GM12864 (cell line): ENCODE measurements at regions not wholly inside any gene's neighbourhood (a gene's known extent, or its start where the extent isn't known, plus 50 kb on each side); places are given as distances from the start of the nearest gene placed in this dataset.
"Not testable (repeated sequence)": the region's sequence is repeated elsewhere in the genome, so short reads cannot be mapped to it uniquely, and the experiment has no call there.

Experiments used
- DNase-seq: peaks from one replicate; pipeline ENCODE4 v3.0.0-alpha.2; 2011; ENCODE audit warnings: low read depth
- H3K4me3 ChIP-seq: 2 replicates; pipeline ENCODE4 v1.5.1; 2011; ENCODE audit warnings: mild to moderate bottlenecking, low read depth, low read length, control low read depth
- TF ChIP-seq, protein P1 (sequence below): IDR thresholded peaks from 2 replicates; pipeline ENCODE4 v1.5.1; 2011; ENCODE audit warnings: low read depth, mild to moderate bottlenecking, moderate library complexity, low read length, control low read depth, inconsistent platforms; ENCODE audit errors: missing control alignments

GRCh38 chr10:47647523-47648101 is 115.8 kb downstream of the SYT15B start:
- DNase-seq, H3K4me3 ChIP-seq: not testable (repeated sequence)

- H3K4me3 ChIP-seq, DNase-seq: not testable (repeated sequence)
- TF ChIP-seq, protein P1, sequence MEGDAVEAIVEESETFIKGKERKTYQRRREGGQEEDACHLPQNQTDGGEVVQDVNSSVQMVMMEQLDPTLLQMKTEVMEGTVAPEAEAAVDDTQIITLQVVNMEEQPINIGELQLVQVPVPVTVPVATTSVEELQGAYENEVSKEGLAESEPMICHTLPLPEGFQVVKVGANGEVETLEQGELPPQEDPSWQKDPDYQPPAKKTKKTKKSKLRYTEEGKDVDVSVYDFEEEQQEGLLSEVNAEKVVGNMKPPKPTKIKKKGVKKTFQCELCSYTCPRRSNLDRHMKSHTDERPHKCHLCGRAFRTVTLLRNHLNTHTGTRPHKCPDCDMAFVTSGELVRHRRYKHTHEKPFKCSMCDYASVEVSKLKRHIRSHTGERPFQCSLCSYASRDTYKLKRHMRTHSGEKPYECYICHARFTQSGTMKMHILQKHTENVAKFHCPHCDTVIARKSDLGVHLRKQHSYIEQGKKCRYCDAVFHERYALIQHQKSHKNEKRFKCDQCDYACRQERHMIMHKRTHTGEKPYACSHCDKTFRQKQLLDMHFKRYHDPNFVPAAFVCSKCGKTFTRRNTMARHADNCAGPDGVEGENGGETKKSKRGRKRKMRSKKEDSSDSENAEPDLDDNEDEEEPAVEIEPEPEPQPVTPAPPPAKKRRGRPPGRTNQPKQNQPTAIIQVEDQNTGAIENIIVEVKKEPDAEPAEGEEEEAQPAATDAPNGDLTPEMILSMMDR = peak; percentile 9
Observed at GRCh38 chr10:47646686-47647273, 116.6 kb downstream of the SYT15B start.

- not testable (repeated sequence) for DNase-seq, H3K4me3 ChIP-seq
Observed at GRCh38 chr10:47626975-47627374, 103.5 kb upstream of the AGAP9 start.

GRCh38 chr10:47622719-47623118 is 99.3 kb upstream of the AGAP9 start:
- not testable (repeated sequence) for DNase-seq, H3K4me3 ChIP-seq

DNA sequence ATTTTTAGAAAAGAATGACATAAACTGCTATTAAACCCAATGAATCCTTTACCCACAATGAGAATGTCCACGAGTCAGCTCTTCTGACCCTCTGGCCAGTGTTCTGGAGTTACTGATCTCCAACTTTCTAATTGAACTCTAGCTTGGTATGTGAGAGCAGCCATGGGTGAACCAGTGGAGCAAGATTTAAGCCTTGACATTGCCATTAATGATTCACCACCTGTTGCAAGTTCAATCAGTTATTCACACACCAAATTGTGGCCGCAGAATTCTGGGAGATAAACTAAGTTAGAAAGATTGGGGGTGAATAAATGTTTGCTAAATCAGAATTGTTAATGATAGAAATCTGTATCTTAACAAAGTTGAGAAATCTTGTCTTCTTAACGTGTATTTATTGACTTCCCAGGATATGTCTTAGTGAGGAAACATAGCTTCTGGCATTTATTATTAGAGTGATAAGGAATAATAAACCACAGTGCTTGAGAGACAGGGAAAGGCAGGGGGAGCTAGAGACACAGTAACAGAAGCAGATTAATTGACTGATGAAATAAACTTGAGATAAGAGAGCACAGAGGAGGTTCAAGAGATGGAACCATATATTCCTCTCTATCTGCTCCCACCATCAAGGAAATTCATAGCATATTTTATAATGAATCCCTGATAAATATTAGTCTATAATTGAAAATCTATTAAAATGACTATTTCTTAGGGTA is 96.0 kb upstream of the AGAP9 start:
- H3K4me3 ChIP-seq, DNase-seq: not testable (repeated sequence)

- not testable (repeated sequence) for H3K4me3 ChIP-seq, DNase-seq
Observed at GRCh38 chr10:47609311-47609710, 85.9 kb upstream of the AGAP9 start.

DNA sequence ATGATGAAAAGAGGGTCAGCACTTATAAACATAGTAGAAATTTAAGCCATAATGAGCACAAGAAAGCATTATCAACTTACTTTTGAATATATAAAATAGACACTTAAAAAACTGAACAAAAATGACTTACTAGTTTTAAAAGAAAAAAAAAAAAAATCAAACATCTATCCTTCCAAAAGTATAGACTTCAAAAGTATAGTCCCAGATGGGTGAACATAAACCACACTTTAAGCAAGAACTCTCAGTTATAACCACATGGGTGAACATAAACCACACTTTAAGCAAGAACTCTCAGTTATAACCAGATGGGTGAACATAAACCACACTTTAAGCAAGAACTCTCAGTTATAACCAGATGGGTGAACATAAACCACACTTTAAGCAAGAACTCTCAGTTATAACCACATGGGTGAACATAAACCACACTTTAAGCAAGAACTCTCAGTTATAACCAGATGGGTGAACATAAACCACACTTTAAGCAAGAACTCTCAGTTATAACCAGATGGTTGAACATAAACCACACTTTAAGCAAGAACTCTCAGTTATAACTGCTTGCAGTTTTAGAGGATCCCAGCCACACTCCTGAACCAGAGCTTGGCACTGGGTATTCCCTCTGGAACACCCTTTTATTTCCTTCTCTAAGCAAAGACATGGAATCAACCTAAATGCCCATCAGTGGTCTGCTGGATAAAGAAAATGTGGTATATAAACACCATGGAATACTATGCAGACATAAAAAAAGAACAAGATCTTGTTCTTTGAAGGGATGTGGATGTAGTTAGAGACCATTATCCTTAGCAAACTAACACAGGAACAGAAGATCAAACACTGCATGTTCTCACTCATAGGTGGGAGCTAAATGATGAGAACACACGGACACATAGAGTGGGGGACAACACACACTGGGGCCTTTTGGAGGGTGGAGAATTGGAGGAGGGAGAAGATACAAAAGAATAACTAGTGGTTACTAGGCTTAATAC is 82.6 kb upstream of the AGAP9 start:
- H3K4me3 ChIP-seq, DNase-seq: not testable (repeated sequence)

GRCh38 chr10:47600604-47601003 is 77.2 kb upstream of the AGAP9 start:
- DNase-seq, H3K4me3 ChIP-seq: not testable (repeated sequence)

- DNase-seq, H3K4me3 ChIP-seq: not testable (repeated sequence)
Observed at GRCh38 chr10:47600127-47600526, 76.7 kb upstream of the AGAP9 start.

GRCh38 chr10:47599657-47600056 is 76.2 kb upstream of the AGAP9 start:
- not testable (repeated sequence) for DNase-seq, H3K4me3 ChIP-seq

DNA sequence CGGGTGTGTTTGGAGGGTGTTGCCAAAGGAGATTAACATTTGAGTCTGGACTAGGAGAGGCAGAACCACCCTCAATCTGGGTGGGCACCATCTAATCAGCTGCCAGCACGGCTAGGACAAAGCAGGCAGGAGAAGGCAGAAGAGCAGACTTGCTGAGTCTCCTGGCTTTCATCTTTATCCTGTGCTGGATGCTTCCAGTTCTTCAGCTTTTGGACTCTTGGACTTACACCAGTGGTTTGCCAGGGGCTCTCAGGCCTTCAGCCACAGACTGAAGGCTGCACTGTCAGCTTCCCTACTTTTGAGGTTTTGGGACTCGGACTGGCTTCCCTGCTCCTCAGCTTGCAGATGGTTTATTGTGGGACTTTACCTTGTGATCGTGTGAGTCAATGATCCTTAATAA is 70.4 kb upstream of the AGAP9 start:
- DNase-seq, H3K4me3 ChIP-seq: not testable (repeated sequence)

DNA sequence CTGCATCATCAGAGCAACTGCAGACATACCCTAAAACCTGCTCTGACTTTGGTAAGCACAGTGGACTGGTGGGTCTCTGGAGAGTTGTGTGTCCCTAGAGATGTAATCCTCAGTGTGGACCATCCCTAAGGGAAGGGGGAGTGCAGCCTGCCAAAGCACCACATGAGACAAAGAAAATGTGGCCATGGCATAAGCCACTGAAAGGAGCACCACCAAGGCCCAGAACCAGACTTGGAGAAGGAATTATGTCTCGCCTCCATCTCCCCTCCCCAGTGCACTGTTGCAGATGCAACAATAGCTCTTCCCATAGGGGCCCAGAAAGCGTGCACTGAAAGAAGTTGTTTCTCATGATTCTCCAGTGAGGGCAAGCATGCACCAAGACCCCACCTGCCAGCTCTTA is 69.7 kb upstream of the AGAP9 start:
- DNase-seq, H3K4me3 ChIP-seq: not testable (repeated sequence)

- not testable (repeated sequence) for H3K4me3 ChIP-seq, DNase-seq
Observed at GRCh38 chr10:47590956-47591355, 67.5 kb upstream of the AGAP9 start.

DNA sequence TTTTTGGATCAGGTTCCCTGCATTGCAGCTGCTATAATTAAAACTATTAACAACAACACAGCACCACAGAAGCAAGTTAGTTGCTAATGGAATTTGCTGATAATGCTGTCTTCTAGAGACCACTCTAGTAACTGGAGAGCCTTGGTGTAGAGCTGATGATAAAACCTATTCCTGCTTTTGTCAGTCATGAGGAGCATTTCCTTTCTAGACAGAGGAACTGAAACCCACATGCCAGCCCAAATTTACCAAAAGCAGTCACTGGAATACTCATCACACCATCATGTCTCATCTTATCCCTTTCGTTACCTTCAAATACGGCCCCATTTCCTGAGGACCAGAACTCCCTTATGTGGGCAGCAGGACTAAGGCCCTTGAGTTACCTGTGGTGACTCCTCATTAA is 67.1 kb upstream of the AGAP9 start:
- not testable (repeated sequence) for DNase-seq, H3K4me3 ChIP-seq

GRCh38 chr10:47582051-47582450 is 58.6 kb upstream of the AGAP9 start:
- not testable (repeated sequence) for DNase-seq, H3K4me3 ChIP-seq

GRCh38 chr10:47580063-47580462 is 56.6 kb upstream of the AGAP9 start:
- DNase-seq = not testable (repeated sequence)

DNA sequence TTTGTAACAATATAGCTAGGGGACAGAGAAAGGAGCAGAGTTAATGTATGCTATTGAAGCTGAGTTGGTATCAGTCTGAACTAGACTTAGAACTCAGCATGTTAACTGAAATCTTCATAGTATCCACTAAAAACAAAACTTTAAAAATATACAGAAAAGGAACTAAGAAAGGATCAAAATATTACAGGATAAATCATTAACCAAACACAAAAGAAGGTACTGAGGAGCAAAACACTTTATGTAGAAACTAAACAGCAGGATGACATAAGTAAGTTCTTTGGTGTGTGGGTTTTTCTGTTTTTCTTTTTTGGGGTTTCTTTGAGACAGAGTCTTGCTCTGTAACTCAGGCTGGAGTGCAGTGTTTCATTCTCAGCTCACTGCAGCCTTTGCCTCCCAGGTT is 55.1 kb upstream of the AGAP9 start:
- not testable (repeated sequence) for H3K4me3 ChIP-seq, DNase-seq

More at GRCh38 chr10:47580063-47580462, 56.6 kb upstream of the AGAP9 start:
- H3K4me3 ChIP-seq = not testable (repeated sequence)
